ENCODE measurements at regions not wholly inside any gene's neighbourhood (a gene's known extent, or its start where the extent isn't known, plus 50 kb on each side); places are given as distances from the start of the nearest gene placed in this dataset.

GRCh38 chr3:20846832-20847231 is 660.8 kb upstream of the SGO1 start:
- TF ChIP-seq CTCF (IDR thresholded peaks at IDR 0.05) (no peak), POLR2A (IDR thresholded peaks at IDR 0.05) (no peak)

Measured in thyroid gland (tissue), 4 donors.